Ishikawa (cell line): ENCODE measurements at regions not wholly inside any gene's neighbourhood (a gene's known extent, or its start where the extent isn't known, plus 50 kb on each side); places are given as distances from the start of the nearest gene placed in this dataset.

ENCODE experiments used
- CEBPB ChIP-seq: IDR thresholded peaks from 2 replicates; pipeline ENCODE4 v1.6.1; 2012
- CREB1 ChIP-seq: IDR thresholded peaks from 2 replicates; pipeline ENCODE4 v1.6.1; 2012; ENCODE audit warnings: low read depth
- EGR1 ChIP-seq: IDR thresholded peaks from 2 replicates; pipeline ENCODE4 v1.6.1; 2012
- EP300 ChIP-seq: IDR thresholded peaks from 2 replicates; pipeline ENCODE4 v1.6.1; 2012; ENCODE audit warnings: borderline replicate concordance
- FOXM1 ChIP-seq: IDR thresholded peaks from 2 replicates; pipeline ENCODE4 v1.6.1; 2012; ENCODE audit warnings: low read depth, borderline replicate concordance
- NFIC ChIP-seq: IDR thresholded peaks from 2 replicates; pipeline ENCODE4 v1.6.1; 2012
- RAD21 ChIP-seq: IDR thresholded peaks from 2 replicates; pipeline ENCODE4 v1.6.1; 2012; ENCODE audit warnings: low read depth
- REST ChIP-seq: IDR thresholded peaks from 2 replicates; pipeline ENCODE4 v1.6.1; 2012; ENCODE audit warnings: low read depth, mild to moderate bottlenecking
- TAF1 ChIP-seq: IDR thresholded peaks from 2 replicates; pipeline ENCODE4 v1.6.1; 2012; ENCODE audit warnings: low read depth, mild to moderate bottlenecking
- TCF12 ChIP-seq: IDR thresholded peaks from 2 replicates; pipeline ENCODE4 v1.6.1; 2012; ENCODE audit warnings: low read depth
- TEAD4 ChIP-seq: IDR thresholded peaks from 2 replicates; pipeline ENCODE4 v1.6.1; 2012
- YY1 ChIP-seq: IDR thresholded peaks from 2 replicates; pipeline ENCODE4 v1.6.1; 2012; ENCODE audit warnings: low read depth
- ZBTB7A ChIP-seq: IDR thresholded peaks from 2 replicates; pipeline ENCODE4 v1.6.1; 2012; ENCODE audit warnings: low read depth
- TF ChIP-seq, protein P1 (sequence below): IDR thresholded peaks from 2 replicates; pipeline ENCODE4 v1.6.1; 2012
- TF ChIP-seq, protein P2 (sequence below): IDR thresholded peaks from 2 replicates; pipeline ENCODE4 v1.6.1; 2012

GRCh38 chr1:37118790-37119189 is 84.5 kb upstream of the GRIK3 start:
- TF ChIP-seq CREB1, result no peak
- no peak for TF ChIP-seq FOXM1
- no peak for TF ChIP-seq NFIC
- no peak for TF ChIP-seq EP300
- TF ChIP-seq TCF12, result no peak
- no peak for TF ChIP-seq RAD21
- no peak for TF ChIP-seq EGR1
- no peak for TF ChIP-seq ZBTB7A
- no peak for TF ChIP-seq REST
- no peak for TF ChIP-seq TAF1
- no peak for TF ChIP-seq YY1

DNA sequence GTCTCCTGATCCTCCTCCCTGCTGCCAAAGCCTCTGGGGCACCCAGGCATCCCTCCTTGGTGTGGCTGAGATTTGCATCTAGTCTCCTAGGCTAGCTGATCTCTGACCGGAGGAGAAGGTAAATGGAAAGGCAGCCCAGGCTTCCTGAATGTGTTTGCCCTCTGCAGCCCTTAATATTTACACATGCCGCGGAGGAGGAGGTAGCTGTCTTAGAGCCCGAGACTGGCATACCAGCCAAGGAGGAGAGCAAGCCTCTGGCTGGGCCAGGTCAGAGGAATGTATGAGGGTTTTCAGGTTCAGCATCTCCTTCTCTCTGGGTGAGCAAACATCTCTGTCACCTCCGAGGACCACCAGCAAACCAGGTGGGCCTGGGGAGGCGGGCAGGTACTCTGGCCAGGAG is 86.0 kb upstream of the GRIK3 start:
- TF ChIP-seq TEAD4, result no peak

DNA sequence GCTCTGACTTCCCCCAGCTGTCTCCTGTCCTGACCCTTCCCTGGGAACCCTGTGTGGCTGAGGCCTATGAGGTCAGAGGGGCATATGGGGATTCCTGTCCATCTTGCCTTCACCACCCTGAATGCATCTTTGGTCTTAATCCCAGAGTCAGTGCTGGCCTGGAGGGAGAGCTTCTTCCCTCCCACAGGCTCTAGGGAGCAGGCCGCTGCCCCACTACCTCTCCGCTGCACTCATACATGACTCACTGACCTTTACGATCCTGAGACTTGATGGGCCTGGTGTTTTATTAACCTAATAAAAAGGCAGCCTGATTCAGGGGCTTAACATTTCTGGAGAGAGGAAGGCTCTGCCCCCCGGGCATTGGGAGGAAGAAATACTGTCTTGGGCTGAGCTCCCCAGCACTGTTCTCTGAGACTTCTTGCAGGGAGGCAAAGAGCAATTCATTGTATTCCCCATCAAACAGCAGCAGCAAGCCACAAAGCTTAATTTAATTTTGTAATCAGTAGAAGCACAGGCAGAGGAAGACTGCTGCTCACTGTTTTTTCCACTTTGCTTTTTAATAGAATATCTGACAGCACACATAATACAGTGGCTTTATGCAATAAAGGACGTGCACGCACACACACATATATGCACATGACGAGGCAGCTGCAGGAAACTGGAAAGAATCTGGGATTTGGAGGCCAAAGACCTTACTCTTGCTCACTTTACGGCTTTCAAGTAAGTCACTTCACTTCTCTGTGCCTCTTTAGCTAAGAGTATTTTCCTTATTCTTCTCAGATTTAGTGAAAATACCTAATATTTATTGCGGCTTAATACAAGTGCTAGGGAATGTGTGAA is 89.2 kb upstream of the GRIK3 start:
- no peak for TF ChIP-seq TCF12
- TF ChIP-seq EP300, result no peak
- TF ChIP-seq YY1, result no peak
- no peak for TF ChIP-seq TAF1
- no peak for TF ChIP-seq NFIC
- no peak for TF ChIP-seq EGR1
- TF ChIP-seq ZBTB7A, result no peak
- TF ChIP-seq, protein P1, sequence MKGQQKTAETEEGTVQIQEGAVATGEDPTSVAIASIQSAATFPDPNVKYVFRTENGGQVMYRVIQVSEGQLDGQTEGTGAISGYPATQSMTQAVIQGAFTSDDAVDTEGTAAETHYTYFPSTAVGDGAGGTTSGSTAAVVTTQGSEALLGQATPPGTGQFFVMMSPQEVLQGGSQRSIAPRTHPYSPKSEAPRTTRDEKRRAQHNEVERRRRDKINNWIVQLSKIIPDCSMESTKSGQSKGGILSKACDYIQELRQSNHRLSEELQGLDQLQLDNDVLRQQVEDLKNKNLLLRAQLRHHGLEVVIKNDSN, result no peak
- TF ChIP-seq, protein P2, sequence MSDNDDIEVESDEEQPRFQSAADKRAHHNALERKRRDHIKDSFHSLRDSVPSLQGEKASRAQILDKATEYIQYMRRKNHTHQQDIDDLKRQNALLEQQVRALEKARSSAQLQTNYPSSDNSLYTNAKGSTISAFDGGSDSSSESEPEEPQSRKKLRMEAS, result no peak
- no peak for TF ChIP-seq TEAD4
- no peak for TF ChIP-seq CREB1
- TF ChIP-seq CEBPB, result no peak

DNA sequence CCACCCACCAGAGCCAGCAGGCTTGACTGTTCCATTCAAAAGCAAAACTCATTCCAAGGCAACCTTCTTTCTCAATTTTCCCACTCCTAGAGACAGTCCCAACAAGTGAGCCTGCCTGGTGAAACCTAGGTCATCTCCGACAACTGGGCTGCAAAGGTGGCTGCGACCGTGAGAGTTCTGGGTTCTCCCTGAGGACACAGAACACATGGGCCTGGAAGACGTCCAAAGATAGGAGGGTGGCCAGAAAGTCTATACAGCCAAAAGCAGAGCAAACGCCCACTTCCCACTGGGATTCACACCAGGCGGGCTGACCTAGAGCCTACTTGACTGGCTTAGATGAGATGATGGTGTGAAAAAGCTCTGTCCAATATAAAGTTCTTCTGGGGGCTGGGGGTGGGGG is 90.2 kb upstream of the GRIK3 start:
- TF ChIP-seq EGR1, result no peak

DNA sequence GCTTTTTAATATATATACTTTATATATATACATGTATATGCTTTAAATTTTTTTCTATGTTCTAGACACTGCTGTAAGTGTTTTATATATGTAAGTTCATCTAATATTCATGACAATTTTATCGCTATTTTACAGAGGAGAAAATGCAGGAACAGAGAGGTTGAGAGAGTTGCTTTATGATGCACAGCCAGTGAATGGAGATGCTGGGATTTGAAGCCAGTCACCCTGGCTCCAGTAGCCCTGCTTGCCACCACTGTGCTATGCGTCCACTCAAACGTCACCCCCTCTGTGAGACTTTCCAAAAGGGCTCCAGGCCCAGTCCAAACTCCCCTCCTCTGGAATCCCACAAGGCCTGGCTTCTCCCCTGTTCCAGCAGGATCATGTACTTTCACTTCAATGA is 91.0 kb upstream of the GRIK3 start:
- TF ChIP-seq YY1 (no peak), FOXM1 (no peak), REST (no peak), TEAD4 (no peak), EP300 (no peak), CEBPB (no peak), TAF1 (no peak), EGR1 (no peak)
- TF ChIP-seq, protein P1, result no peak

- TF ChIP-seq EGR1, result no peak
- no peak for TF ChIP-seq TEAD4
- no peak for TF ChIP-seq REST
- no peak for TF ChIP-seq ZBTB7A
- TF ChIP-seq, protein P1, result no peak
- no peak for TF ChIP-seq YY1
- TF ChIP-seq FOXM1, result no peak
- TF ChIP-seq TCF12, result no peak
- TF ChIP-seq CEBPB, result no peak
- TF ChIP-seq CREB1, result no peak
- TF ChIP-seq NFIC, result no peak
- TF ChIP-seq, protein P2, result no peak
- TF ChIP-seq TAF1, result no peak
- TF ChIP-seq RAD21, result no peak
- no peak for TF ChIP-seq EP300
Observed at GRCh38 chr1:37127254-37127748, 93.0 kb upstream of the GRIK3 start.
